ENCODE measurements at regions not wholly inside any gene's neighbourhood (a gene's known extent, or its start where the extent isn't known, plus 50 kb on each side); places are given as distances from the start of the nearest gene placed in this dataset.

DNA sequence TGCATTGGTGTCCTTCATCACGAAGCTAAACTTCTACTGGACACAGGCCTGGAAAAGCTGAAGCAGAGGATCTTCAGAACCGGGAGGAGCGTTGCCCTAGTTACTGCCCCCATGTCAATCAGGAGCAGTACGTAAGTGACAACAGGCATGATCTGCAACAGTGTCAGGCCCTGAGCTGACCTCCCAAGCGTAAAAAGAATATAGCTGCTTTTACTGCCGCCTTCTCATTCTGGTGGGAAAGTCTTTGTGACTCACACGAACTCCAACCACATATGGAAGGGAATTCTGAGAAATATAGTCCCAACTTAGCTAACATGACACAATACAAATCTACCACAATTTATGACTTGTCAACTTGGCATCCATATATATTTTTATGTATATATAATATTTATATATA is 1007.7 kb upstream of the CDH2 start:
- TF ChIP-seq, protein P1, sequence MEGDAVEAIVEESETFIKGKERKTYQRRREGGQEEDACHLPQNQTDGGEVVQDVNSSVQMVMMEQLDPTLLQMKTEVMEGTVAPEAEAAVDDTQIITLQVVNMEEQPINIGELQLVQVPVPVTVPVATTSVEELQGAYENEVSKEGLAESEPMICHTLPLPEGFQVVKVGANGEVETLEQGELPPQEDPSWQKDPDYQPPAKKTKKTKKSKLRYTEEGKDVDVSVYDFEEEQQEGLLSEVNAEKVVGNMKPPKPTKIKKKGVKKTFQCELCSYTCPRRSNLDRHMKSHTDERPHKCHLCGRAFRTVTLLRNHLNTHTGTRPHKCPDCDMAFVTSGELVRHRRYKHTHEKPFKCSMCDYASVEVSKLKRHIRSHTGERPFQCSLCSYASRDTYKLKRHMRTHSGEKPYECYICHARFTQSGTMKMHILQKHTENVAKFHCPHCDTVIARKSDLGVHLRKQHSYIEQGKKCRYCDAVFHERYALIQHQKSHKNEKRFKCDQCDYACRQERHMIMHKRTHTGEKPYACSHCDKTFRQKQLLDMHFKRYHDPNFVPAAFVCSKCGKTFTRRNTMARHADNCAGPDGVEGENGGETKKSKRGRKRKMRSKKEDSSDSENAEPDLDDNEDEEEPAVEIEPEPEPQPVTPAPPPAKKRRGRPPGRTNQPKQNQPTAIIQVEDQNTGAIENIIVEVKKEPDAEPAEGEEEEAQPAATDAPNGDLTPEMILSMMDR (conservative IDR thresholded peaks at IDR 0.05; ENCODE audit: low read length): no peak
- no peak for TF ChIP-seq EZH2phosphoT487 (IDR thresholded peaks at IDR 0.05; ENCODE audit: borderline replicate concordance)
